ENCODE measurements at regions not wholly inside any gene's neighbourhood (a gene's known extent, or its start where the extent isn't known, plus 50 kb on each side); places are given as distances from the start of the nearest gene placed in this dataset.

DNA sequence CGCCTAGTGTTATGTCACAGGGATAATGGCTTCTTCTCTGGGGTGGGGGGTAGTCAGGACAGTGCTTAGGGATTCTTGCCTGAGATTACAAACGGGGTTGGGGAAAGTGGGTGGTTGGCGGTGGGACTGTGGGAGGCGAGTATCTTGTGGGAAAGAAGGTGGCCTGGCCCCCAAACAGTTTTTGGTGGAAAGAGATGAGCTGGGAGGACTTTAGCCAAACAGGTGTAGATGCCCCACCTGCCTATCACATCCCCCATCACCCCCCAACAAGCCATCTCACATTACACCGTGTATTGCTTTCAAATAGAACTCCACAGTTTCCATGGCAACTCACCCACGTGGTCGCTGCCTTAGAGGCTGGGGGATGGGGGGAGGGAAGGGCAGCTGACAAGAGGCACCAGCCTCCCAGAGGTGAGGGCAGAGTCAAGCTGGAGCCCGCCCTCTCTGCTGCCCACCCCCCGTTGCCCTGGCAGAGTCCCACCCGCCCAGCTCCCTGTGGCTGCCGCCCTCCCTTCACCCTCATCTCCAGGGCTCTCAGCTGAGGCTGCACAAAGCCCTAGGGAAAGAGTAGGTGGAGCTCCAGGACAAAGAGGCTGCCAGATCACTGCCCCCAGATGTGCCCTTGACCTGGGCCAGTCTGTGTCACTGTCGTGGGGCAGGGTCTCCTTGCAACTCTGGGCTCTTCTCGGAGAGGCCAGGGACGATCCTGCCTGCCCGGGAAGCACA, 98.3 kb downstream of the LRRC74A start:
- no peak for DNase-seq

DNA sequence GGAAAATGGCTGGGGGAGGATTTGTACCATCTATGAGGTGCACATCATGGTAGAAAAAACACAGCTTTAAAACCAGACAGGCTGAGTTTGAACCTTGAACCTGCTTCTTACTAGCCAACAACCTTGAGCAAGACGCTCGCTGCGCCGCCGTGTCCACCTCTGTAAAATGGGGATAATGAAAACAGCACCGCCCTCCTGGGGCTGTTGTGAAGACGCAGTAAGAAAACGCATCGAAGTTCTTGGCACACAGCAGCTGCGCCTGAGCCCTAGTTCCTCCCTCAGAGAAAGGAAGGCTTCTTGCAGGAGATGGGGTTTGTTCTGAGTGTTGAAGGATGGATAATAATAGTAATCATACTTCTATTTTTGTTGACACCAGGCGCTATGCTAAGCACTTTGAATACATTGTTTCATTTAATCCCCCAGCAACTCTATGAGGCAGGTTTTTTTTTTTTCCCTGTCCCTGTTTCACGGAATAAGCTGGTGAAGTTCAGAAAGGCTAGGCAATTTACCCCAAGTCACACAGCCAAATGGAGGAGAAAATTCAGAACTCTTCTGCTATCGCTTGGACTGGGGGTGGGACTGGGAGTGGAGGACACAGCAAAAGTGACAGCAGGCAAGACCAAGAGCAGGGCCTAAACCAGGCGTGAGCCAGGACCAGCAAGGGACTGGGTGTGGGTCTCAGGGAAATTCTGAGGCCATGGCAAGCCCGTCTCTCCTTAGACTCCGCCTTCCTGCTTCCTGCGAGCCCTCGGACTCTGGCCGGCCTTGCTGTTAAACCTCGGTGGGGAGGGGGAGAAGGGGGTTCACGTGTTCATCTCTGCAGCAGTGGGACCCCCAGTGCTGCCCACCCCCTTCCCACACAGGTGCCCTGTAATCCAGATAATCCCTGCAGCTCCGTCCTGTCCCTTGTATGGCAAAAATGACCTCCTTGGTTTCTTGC, 97.5 kb downstream of the LRRC74A start:
- no peak for DNase-seq

DNA sequence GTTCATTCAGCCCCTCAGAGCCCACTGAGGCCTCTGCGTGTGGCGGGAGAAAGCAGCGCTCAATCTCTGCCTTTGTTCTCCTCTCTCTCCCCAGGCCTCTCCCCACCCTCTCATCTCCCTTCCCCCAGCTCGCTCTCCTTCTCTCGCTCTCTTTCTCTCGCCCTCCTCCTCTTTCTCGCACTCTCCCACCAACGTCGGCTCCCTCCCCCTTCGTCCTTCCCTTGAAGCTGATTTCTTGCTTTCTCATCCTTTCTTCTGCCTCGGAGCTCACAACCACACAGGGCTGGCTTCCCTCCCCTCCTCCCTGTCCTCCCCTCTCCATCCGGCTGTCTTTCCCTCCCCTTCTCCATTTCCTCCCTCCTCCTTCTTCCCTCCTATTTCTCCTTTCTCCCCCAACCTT, 96.4 kb downstream of the LRRC74A start:
- DNase-seq, result no peak

- DNase-seq, result no peak
Measured at GRCh38 chr14:76922092-76922491, 95.9 kb downstream of the LRRC74A start.

GRCh38 chr14:76921088-76921399, 94.8 kb downstream of the LRRC74A start:
- DNase-seq, result no peak

DNA sequence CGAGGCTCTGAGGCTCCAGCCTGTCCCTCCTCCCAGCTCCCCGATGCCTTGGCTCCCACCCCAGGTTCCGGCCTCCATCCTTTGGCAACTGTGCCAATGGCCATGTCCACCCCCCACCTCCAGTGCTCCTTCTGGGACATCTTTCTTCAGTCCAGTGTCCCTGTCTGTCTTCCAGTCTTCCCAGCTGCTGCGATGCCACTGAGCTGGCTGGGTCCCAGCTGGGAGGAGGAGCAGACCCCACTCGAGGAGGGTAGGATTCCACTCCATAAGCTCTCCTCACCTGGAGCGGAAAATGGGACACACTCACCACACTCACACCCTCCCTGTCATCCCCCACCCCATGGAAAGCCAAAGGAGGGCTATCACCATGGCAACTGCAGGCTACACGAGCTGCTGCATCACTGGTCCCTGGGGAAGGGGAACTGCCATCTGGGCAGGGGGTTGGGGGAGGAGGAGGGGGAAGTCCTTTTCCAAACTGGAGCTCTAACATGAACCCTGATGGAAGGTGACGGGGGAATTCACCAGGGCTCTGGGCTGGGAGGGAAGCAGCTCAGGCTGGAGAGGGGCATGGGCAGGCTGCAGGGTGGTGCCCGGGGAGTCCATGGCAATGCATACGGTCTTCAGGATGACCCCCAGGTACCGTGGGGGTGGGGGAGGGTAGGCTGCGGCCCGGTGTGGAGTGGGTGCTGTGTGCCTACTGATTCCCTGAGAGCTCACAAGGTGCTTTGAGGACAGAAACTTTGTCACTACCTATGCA, 94.3 kb downstream of the LRRC74A start:
- no peak for DNase-seq

- DNase-seq, result peak; percentile 70
Measured at GRCh38 chr14:76919431-76920330, 93.5 kb downstream of the LRRC74A start.

Measured in EL (cell line).